ENCODE measurements at regions not wholly inside any gene's neighbourhood (a gene's known extent, or its start where the extent isn't known, plus 50 kb on each side); places are given as distances from the start of the nearest gene placed in this dataset.

GRCh38 chr9:1776668-1777067, 238.5 kb upstream of the SMARCA2 start:
- Mint-ChIP-seq H3K27me3 (ENCODE audit: low read depth) (no peaks in the 10 kb centered on the region), H3K27ac (no peak overlapping the region), H3K4me1 (no peaks in the 10 kb centered on the region), H3K9me3 (peaks cover 8% of the 10 kb centered on the region), H3K4me3 (no peak overlapping the region), H3K36me3 (ENCODE audit: low read depth) (no peaks in the 10 kb centered on the region)
- no peak for TF ChIP-seq CTCF (IDR thresholded peaks at IDR 0.05; ENCODE audit: unreplicated experiment in 3 of 3)

- H3K4me1 Mint-ChIP-seq, result no peaks in the 10 kb centered on the region
- H3K27ac Mint-ChIP-seq, result no peak overlapping the region
- H3K36me3 Mint-ChIP-seq (ENCODE audit: low read depth), result no peaks in the 10 kb centered on the region
- H3K9me3 Mint-ChIP-seq, result peaks cover 2% of the 10 kb centered on the region
- no peaks in the 10 kb centered on the region for H3K27me3 Mint-ChIP-seq (ENCODE audit: low read depth)
- TF ChIP-seq CTCF (IDR thresholded peaks at IDR 0.05; ENCODE audit: unreplicated experiment in 3 of 3), result no peak
- H3K4me3 Mint-ChIP-seq, result no peak overlapping the region
Measured at GRCh38 chr9:1791191-1791590, 224.0 kb upstream of the SMARCA2 start.

- Mint-ChIP-seq H3K4me3 (no peak overlapping the region), H3K9me3 (peaks cover 2% of the 10 kb centered on the region), H3K27ac (no peak overlapping the region), H3K27me3 (ENCODE audit: low read depth) (no peaks in the 10 kb centered on the region), H3K36me3 (ENCODE audit: low read depth) (no peaks in the 10 kb centered on the region), H3K4me1 (no peaks in the 10 kb centered on the region)
- TF ChIP-seq CTCF (IDR thresholded peaks at IDR 0.05; ENCODE audit: unreplicated experiment in 3 of 3), result no peak
Measured at GRCh38 chr9:1794547-1795270, 220.4 kb upstream of the SMARCA2 start.

GRCh38 chr9:1804128-1804865, 210.8 kb upstream of the SMARCA2 start:
- H3K9me3 Mint-ChIP-seq, result peaks cover 6% of the 10 kb centered on the region
- no peak for TF ChIP-seq CTCF (IDR thresholded peaks at IDR 0.05; ENCODE audit: unreplicated experiment in 3 of 3)
- H3K36me3 Mint-ChIP-seq (ENCODE audit: low read depth), result no peaks in the 10 kb centered on the region
- no peak overlapping the region for H3K4me3 Mint-ChIP-seq
- H3K27ac Mint-ChIP-seq, result no peak overlapping the region
- no peaks in the 10 kb centered on the region for H3K4me1 Mint-ChIP-seq
- no peaks in the 10 kb centered on the region for H3K27me3 Mint-ChIP-seq (ENCODE audit: low read depth)

- Mint-ChIP-seq H3K36me3 (ENCODE audit: low read depth) (no peaks in the 10 kb centered on the region), H3K27ac (no peak overlapping the region), H3K4me1 (no peaks in the 10 kb centered on the region), H3K4me3 (no peak overlapping the region), H3K9me3 (no peaks in the 10 kb centered on the region), H3K27me3 (ENCODE audit: low read depth) (no peaks in the 10 kb centered on the region)
- no peak for TF ChIP-seq CTCF (IDR thresholded peaks at IDR 0.05; ENCODE audit: unreplicated experiment in 3 of 3)
Measured at GRCh38 chr9:1829719-1830118, 185.4 kb upstream of the SMARCA2 start.

- H3K27ac Mint-ChIP-seq, result no peak overlapping the region
Measured at GRCh38 chr9:1832960-1833359, 182.2 kb upstream of the SMARCA2 start.

More at GRCh38 chr9:1832960-1833359, 182.2 kb upstream of the SMARCA2 start:
- TF ChIP-seq CTCF (IDR thresholded peaks at IDR 0.05; ENCODE audit: unreplicated experiment in 3 of 3), result no peak
- Mint-ChIP-seq H3K36me3 (ENCODE audit: low read depth) (no peaks in the 10 kb centered on the region), H3K9me3 (no peaks in the 10 kb centered on the region), H3K4me1 (no peaks in the 10 kb centered on the region), H3K4me3 (no peak overlapping the region), H3K27me3 (ENCODE audit: low read depth) (no peaks in the 10 kb centered on the region)

Measured in nephron (organoid).